ENCODE measurements at regions not wholly inside any gene's neighbourhood (a gene's known extent, or its start where the extent isn't known, plus 50 kb on each side); places are given as distances from the start of the nearest gene placed in this dataset.

DNA sequence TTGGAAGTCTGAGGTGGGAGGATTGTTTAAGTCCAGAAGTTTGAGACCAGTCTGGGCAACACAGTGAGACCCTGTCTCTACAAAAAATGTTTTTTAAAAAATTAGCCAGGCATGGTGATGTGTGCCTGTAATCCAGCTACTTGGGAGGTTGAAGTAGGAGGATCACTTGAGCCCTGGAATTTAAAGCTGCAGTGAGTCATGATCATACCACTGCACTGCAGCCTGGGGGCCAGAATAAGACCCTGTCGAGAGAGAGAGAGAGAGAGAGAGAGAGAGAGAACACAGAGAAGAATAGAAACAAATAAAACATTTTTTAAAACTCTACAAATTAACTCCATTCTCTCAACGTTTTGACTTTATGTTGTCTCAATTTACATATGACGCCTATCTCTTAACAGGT, 111.8 kb downstream of the BARX1 start:
- 53% methylated on average over 3 of the region's 3 CpGs for WGBS
- no peak for TF ChIP-seq POLR2A (IDR thresholded peaks at IDR 0.05)
- TF ChIP-seq, protein P1, sequence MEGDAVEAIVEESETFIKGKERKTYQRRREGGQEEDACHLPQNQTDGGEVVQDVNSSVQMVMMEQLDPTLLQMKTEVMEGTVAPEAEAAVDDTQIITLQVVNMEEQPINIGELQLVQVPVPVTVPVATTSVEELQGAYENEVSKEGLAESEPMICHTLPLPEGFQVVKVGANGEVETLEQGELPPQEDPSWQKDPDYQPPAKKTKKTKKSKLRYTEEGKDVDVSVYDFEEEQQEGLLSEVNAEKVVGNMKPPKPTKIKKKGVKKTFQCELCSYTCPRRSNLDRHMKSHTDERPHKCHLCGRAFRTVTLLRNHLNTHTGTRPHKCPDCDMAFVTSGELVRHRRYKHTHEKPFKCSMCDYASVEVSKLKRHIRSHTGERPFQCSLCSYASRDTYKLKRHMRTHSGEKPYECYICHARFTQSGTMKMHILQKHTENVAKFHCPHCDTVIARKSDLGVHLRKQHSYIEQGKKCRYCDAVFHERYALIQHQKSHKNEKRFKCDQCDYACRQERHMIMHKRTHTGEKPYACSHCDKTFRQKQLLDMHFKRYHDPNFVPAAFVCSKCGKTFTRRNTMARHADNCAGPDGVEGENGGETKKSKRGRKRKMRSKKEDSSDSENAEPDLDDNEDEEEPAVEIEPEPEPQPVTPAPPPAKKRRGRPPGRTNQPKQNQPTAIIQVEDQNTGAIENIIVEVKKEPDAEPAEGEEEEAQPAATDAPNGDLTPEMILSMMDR (IDR thresholded peaks at IDR 0.05), result no peak
- no peak for TF ChIP-seq POLR2AphosphoS5 (IDR thresholded peaks at IDR 0.05)
- intact Hi-C loops (cut with DNase I), result no loop called here

DNA sequence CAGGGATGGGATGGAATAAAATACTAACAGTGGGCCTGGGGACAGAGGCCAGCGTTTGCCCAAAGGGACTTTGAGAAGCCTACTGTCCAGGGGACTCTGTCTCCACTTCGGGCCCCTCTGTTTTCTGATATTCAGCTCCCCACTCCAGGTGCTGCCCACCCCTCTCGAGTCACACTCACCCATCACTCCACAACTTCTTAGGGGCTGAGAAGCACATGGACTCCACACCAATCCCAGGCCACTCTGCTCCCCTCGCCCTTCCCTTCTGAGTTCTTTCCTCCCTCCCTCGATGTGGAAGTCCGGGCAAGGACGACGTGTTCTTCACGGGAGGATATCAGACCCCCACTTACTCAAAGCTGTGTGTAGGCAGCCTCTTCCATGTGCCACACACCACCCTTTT, 124.5 kb downstream of the BARX1 start:
- DNase-seq (ENCODE audit: low spot score), result no peak
- Histone ChIP-seq H3K4me3 (no peak overlapping the region), H3K9me3 (no peaks in the 10 kb centered on the region), H3K27ac (no peak overlapping the region), H3K36me3 (no peaks in the 10 kb centered on the region), H3K27me3 (replicated peaks; ENCODE audit: insufficient read depth) (no peaks in the 10 kb centered on the region), H3K4me1 (replicated peaks) (peaks cover 2% of the 10 kb centered on the region)
- 77% methylated on average over 9 of the region's 9 CpGs for WGBS
- TF ChIP-seq POLR2AphosphoS5 (IDR thresholded peaks at IDR 0.05) (no peak), POLR2A (IDR thresholded peaks at IDR 0.05) (no peak)
- TF ChIP-seq, protein P1 (IDR thresholded peaks at IDR 0.05), result no peak
- intact Hi-C loops (cut with DNase I), result no loop called here

More for the DNA sequence above, 111.8 kb downstream of the BARX1 start:
- no peaks in the 10 kb centered on the region for H3K9me3 ChIP-seq
- H3K4me3 ChIP-seq, result no peak overlapping the region
- DNase-seq (ENCODE audit: low spot score), result no peak
- H3K36me3 ChIP-seq, result no peaks in the 10 kb centered on the region
- H3K27ac ChIP-seq, result no peak overlapping the region
- H3K4me1 ChIP-seq (replicated peaks), result no peaks in the 10 kb centered on the region
- no peaks in the 10 kb centered on the region for H3K27me3 ChIP-seq (replicated peaks; ENCODE audit: insufficient read depth)

DNA sequence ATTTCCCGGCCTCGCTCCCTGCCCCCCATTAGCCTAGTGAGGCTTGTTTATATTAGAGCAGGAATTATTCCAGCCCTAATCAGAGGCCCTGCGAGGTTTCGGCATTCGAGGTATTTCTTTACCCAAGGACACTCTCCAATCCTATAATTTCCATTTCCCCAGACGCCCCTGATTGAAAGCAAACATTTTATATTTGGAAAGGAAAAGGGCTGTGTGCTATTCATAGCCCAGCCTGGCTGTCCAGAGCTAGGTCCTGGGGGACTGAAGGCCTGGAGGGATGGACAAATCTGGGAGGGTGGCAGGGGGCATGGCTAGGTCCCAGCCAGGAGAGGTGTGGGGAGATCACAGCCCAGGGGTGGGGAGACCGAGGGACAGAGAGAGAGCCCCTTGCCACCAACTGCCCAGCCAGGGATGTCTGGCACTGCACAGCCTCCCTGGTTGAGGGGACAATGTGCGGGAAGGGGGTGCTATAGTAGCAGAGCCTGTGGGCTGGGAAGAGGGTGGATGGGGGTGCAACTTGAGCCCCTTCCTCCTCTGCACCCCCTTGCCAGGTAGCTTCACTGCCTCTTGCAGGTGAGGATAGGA, 125.1 kb downstream of the BARX1 start:
- H3K27ac ChIP-seq, result no peak overlapping the region
- TF ChIP-seq, protein P1 (IDR thresholded peaks at IDR 0.05), result no peak
- no peak for TF ChIP-seq POLR2AphosphoS5 (IDR thresholded peaks at IDR 0.05)
- TF ChIP-seq POLR2A (IDR thresholded peaks at IDR 0.05), result no peak
- no peaks in the 10 kb centered on the region for H3K9me3 ChIP-seq
- WGBS, result 79% methylated on average over 8 of the region's 8 CpGs
- H3K4me3 ChIP-seq, result no peak overlapping the region
- DNase-seq (ENCODE audit: low spot score), result no peak
- H3K36me3 ChIP-seq, result no peaks in the 10 kb centered on the region
- H3K4me1 ChIP-seq (replicated peaks), result peaks cover 2% of the 10 kb centered on the region
- no peaks in the 10 kb centered on the region for H3K27me3 ChIP-seq (replicated peaks; ENCODE audit: insufficient read depth)
- intact Hi-C loops (cut with DNase I), result no loop called here

DNA sequence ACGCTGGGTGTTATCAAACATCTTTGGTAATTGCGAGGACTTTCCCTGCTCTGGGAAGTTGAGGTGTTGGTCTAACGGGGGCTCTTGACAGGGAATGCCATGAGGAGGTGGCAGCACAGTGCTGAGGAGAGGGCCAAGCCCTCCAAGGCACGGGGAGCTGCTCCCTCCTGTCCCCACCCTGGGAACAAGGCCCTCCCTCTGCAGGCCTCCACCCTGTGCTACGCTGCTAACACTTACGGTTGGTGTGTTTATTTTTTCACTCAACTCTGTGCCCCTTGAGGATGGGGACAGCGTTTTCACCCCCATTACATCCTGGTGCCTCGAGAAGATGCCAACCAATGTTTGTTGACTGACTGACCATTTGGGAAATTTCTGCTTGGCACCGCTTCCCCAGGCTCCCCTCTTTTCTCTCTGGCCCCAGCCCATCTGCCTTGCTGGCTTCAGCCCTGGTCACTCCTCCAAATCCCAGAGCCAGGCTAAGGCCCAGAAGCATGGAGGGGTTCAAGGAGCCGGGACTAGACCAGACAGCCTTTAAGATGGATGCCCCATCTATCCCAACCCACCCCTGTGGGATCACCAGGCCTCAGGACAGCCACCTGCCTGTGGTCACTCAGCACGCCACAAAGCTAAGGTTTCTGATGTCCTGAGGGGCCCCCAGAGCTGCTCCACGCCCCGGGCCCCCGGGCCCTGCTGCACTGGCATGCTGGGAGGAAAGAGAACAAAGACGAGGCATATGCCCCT, 125.7 kb downstream of the BARX1 start:
- Histone ChIP-seq H3K4me3 (no peak overlapping the region), H3K9me3 (no peaks in the 10 kb centered on the region), H3K4me1 (replicated peaks) (peaks cover 2% of the 10 kb centered on the region), H3K27ac (no peak overlapping the region), H3K36me3 (no peaks in the 10 kb centered on the region), H3K27me3 (replicated peaks; ENCODE audit: insufficient read depth) (no peaks in the 10 kb centered on the region)
- intact Hi-C loops (cut with DNase I), result no loop called here
- TF ChIP-seq POLR2AphosphoS5 (IDR thresholded peaks at IDR 0.05), result no peak
- no peak for TF ChIP-seq POLR2A (IDR thresholded peaks at IDR 0.05)
- TF ChIP-seq, protein P1 (IDR thresholded peaks at IDR 0.05), result no peak
- WGBS, result 80% methylated on average over 15 of the region's 15 CpGs
- no peak for DNase-seq (ENCODE audit: low spot score)
